Activated CD4-positive, alpha-beta T cell treated with anti-CD3 and anti-CD28 coated beads, Interleukin-10, Interleukin-2, amounts not matched to agents 100 ng/mL and 50 ng/mL, durations not matched to agents 16 hours and 8 hours (primary cell): ENCODE measurements at regions not wholly inside any gene's neighbourhood (a gene's known extent, or its start where the extent isn't known, plus 50 kb on each side); places are given as distances from the start of the nearest gene placed in this dataset.
"Not testable (repeated sequence)": the region's sequence is repeated elsewhere in the genome, so short reads cannot be mapped to it uniquely, and the experiment has no call there.

Source experiments
- DNase-seq: peaks from one replicate; pipeline ENCODE4 v3.0.0-alpha.2; 2020

GRCh38 chr14:97077687-97078086 lies 280.5 kb downstream of the VRK1 start:
- DNase-seq: no peak

GRCh38 chr14:97080991-97081390 lies 283.8 kb downstream of the VRK1 start:
- DNase-seq: no peak

GRCh38 chr14:97095269-97095668 lies 298.1 kb downstream of the VRK1 start:
- no peak for DNase-seq

- no peak for DNase-seq
Measured at GRCh38 chr14:97097296-97097695, 300.1 kb downstream of the VRK1 start.

GRCh38 chr14:97100306-97100705 lies 303.1 kb downstream of the VRK1 start:
- DNase-seq: no peak

- no peak for DNase-seq
Measured at GRCh38 chr14:97101561-97101960, 304.4 kb downstream of the VRK1 start.

- no peak for DNase-seq
Measured at GRCh38 chr14:97104029-97104428, 306.8 kb downstream of the VRK1 start.

GRCh38 chr14:97106166-97106565 lies 309.0 kb downstream of the VRK1 start:
- DNase-seq: no peak

GRCh38 chr14:97106609-97107008 lies 309.4 kb downstream of the VRK1 start:
- no peak for DNase-seq

GRCh38 chr14:97107080-97107479 lies 309.9 kb downstream of the VRK1 start:
- no peak for DNase-seq

GRCh38 chr14:97107760-97108159 lies 310.6 kb downstream of the VRK1 start:
- no peak for DNase-seq

GRCh38 chr14:97109234-97109633 lies 312.1 kb downstream of the VRK1 start:
- DNase-seq: no peak

GRCh38 chr14:97113339-97113738 lies 316.2 kb downstream of the VRK1 start:
- DNase-seq: no peak

- DNase-seq: no peak
Measured at GRCh38 chr14:97116546-97116945, 319.4 kb downstream of the VRK1 start.

- DNase-seq: no peak
Measured at GRCh38 chr14:97117693-97118092, 320.5 kb downstream of the VRK1 start.

GRCh38 chr14:97120204-97120603 lies 323.0 kb downstream of the VRK1 start:
- DNase-seq: no peak

- DNase-seq: peak; percentile 75
Measured at GRCh38 chr14:97120611-97121031, 323.4 kb downstream of the VRK1 start.

- DNase-seq: no peak
Measured at GRCh38 chr14:97129639-97130038, 332.5 kb downstream of the VRK1 start.

- not testable (repeated sequence) for DNase-seq
Measured at GRCh38 chr14:97135847-97136246, 338.7 kb downstream of the VRK1 start.

- DNase-seq: peak; percentile 58
Measured at GRCh38 chr14:97137705-97138104, 340.5 kb downstream of the VRK1 start.

GRCh38 chr14:97138801-97139200 lies 341.6 kb downstream of the VRK1 start:
- DNase-seq: no peak

GRCh38 chr14:97143011-97143410 lies 345.8 kb downstream of the VRK1 start:
- no peak for DNase-seq

- no peak for DNase-seq
Measured at GRCh38 chr14:97143456-97143855, 346.3 kb downstream of the VRK1 start.

GRCh38 chr14:97148021-97148420 lies 350.8 kb downstream of the VRK1 start:
- not testable (repeated sequence) for DNase-seq

- DNase-seq: no peak
Measured at GRCh38 chr14:97149775-97150174, 352.6 kb downstream of the VRK1 start.

GRCh38 chr14:97153527-97153926 lies 356.3 kb downstream of the VRK1 start:
- no peak for DNase-seq
